ENCODE measurements at regions not wholly inside any gene's neighbourhood (a gene's known extent, or its start where the extent isn't known, plus 50 kb on each side); places are given as distances from the start of the nearest gene placed in this dataset.

- no peak for TF ChIP-seq CTCF (conservative IDR thresholded peaks at IDR 0.05; ENCODE audit: low read depth, low read length)
- no peak for TF ChIP-seq POLR2A (IDR thresholded peaks at IDR 0.05; ENCODE audit: low read depth, low read length)
- no peak for TF ChIP-seq CEBPB (IDR thresholded peaks at IDR 0.05; ENCODE audit: low read depth, low read length)
- no peak for TF ChIP-seq MXI1 (IDR thresholded peaks at IDR 0.05; ENCODE audit: borderline replicate concordance, low read depth, low read length)
- TF ChIP-seq NFE2L2 (IDR thresholded peaks at IDR 0.05; ENCODE audit: low read depth, low read length) = no peak
- TF ChIP-seq MAZ (IDR thresholded peaks at IDR 0.05; ENCODE audit: borderline replicate concordance, low read depth, low read length) = no peak
- TF ChIP-seq RAD21 (IDR thresholded peaks at IDR 0.05; ENCODE audit: low read length) = no peak
- no peak for TF ChIP-seq ELK1 (IDR thresholded peaks at IDR 0.05; ENCODE audit: borderline replicate concordance, low read depth, low read length)
- TF ChIP-seq FOS (IDR thresholded peaks at IDR 0.05; ENCODE audit: low read depth, low read length) = no peak
- TF ChIP-seq BHLHE40 (IDR thresholded peaks at IDR 0.05; ENCODE audit: low read depth, low read length) = no peak
- TF ChIP-seq MAFK (IDR thresholded peaks at IDR 0.05; ENCODE audit: low read depth, low read length) = no peak
- no peak for TF ChIP-seq USF2 (IDR thresholded peaks at IDR 0.05; ENCODE audit: low read depth, low read length)
- TF ChIP-seq RFX5 (IDR thresholded peaks at IDR 0.05; ENCODE audit: low read depth, low read length) = no peak
- TF ChIP-seq SMC3 (IDR thresholded peaks at IDR 0.05; ENCODE audit: low read depth, low read length) = no peak
These were observed 507.6 kb downstream of the HAO1 start for GRCh38 chr20:7432612-7433011.
